ENCODE measurements at regions not wholly inside any gene's neighbourhood (a gene's known extent, or its start where the extent isn't known, plus 50 kb on each side); places are given as distances from the start of the nearest gene placed in this dataset.

- no peak for DNase-seq (ENCODE audit: low spot score)
Measured at GRCh38 chr18:78364388-78364960, 615.1 kb upstream of the SALL3 start.

GRCh38 chr18:78367996-78368395, 611.6 kb upstream of the SALL3 start:
- no peak for DNase-seq (ENCODE audit: low spot score)

- no peak for DNase-seq (ENCODE audit: low spot score)
Measured at GRCh38 chr18:78368726-78369125, 610.9 kb upstream of the SALL3 start.

- no peak for DNase-seq (ENCODE audit: low spot score)
Measured at GRCh38 chr18:78376046-78376445, 603.6 kb upstream of the SALL3 start.

- DNase-seq (ENCODE audit: low spot score) = no peak
Measured at GRCh38 chr18:78378403-78378802, 601.2 kb upstream of the SALL3 start.

- DNase-seq (ENCODE audit: low spot score) = no peak
Measured at GRCh38 chr18:78378983-78379382, 600.6 kb upstream of the SALL3 start.

- no peak for DNase-seq (ENCODE audit: low spot score)
Measured at GRCh38 chr18:78390348-78390951, 589.2 kb upstream of the SALL3 start.

GRCh38 chr18:78390952-78391348, 588.7 kb upstream of the SALL3 start:
- DNase-seq (ENCODE audit: low spot score) = no peak

- no peak for DNase-seq (ENCODE audit: low spot score)
Measured at GRCh38 chr18:78393086-78393862, 586.3 kb upstream of the SALL3 start.

- no peak for DNase-seq (ENCODE audit: low spot score)
Measured at GRCh38 chr18:78396077-78396476, 583.5 kb upstream of the SALL3 start.

GRCh38 chr18:78396756-78397155, 582.9 kb upstream of the SALL3 start:
- no peak for DNase-seq (ENCODE audit: low spot score)

GRCh38 chr18:78399992-78400503, 579.6 kb upstream of the SALL3 start:
- DNase-seq (ENCODE audit: low spot score) = no peak

GRCh38 chr18:78402440-78402839, 577.2 kb upstream of the SALL3 start:
- no peak for DNase-seq (ENCODE audit: low spot score)

GRCh38 chr18:78402966-78403365, 576.7 kb upstream of the SALL3 start:
- no peak for DNase-seq (ENCODE audit: low spot score)

GRCh38 chr18:78403371-78403770, 576.2 kb upstream of the SALL3 start:
- no peak for DNase-seq (ENCODE audit: low spot score)

- DNase-seq (ENCODE audit: low spot score) = no peak
Measured at GRCh38 chr18:78405763-78406162, 573.9 kb upstream of the SALL3 start.

- DNase-seq (ENCODE audit: low spot score) = no peak
Measured at GRCh38 chr18:78406743-78407465, 572.7 kb upstream of the SALL3 start.

- no peak for DNase-seq (ENCODE audit: low spot score)
Measured at GRCh38 chr18:78407466-78407844, 572.2 kb upstream of the SALL3 start.

- no peak for DNase-seq (ENCODE audit: low spot score)
Measured at GRCh38 chr18:78408623-78409022, 571.0 kb upstream of the SALL3 start.

GRCh38 chr18:78410094-78410786, 569.4 kb upstream of the SALL3 start:
- DNase-seq (ENCODE audit: low spot score) = no peak

GRCh38 chr18:78411539-78411938, 568.1 kb upstream of the SALL3 start:
- no peak for DNase-seq (ENCODE audit: low spot score)

GRCh38 chr18:78414302-78414701, 565.3 kb upstream of the SALL3 start:
- no peak for DNase-seq (ENCODE audit: low spot score)

All from COLO829 (cell line).